GM04503 (cell line): ENCODE measurements at regions not wholly inside any gene's neighbourhood (a gene's known extent, or its start where the extent isn't known, plus 50 kb on each side); places are given as distances from the start of the nearest gene placed in this dataset.

ENCODE experiments used
- DNase-seq: peaks from one replicate; pipeline ENCODE4 v3.0.0-alpha.2; 2012; ENCODE audit warnings: low read depth

DNA sequence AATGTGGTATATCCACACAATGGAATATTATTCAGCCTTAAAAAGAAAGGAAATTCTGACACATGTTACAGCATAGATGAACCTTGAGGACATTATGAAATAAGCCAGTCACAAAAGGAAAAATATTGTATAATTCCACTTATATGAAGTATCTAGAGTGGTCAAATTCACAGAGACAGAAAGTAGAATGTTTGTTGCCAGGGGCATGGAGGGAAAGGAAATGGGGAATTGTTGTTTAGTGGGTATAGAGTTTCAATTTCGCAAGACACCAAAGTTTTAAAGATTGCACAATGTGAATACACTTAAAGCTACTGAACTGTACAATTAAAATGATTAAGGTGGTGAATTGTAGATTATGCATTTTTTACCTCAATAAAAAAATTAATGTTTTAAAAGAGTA lies 92.9 kb downstream of the TXNL1 start:
- DNase-seq = no peak

DNA sequence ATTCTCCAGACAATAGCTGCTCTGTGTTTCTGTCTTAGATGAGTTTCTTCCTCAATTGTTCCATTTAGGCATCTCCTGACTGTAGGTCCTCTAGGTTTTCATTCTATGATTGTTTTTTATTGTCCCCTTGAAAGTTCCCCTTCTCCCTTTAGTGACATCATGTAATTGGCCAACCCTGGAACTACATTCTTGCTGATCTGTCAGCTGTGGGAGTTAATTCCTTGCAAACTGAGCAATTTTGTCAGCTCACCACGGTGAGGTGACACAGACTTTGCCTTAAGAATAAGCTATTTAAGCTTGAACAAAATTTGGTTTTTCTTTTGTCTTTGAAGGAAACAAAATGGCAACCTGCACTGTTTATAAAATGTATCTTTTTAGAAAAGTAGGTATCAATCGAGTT lies 95.9 kb downstream of the TXNL1 start:
- no peak for DNase-seq

DNA sequence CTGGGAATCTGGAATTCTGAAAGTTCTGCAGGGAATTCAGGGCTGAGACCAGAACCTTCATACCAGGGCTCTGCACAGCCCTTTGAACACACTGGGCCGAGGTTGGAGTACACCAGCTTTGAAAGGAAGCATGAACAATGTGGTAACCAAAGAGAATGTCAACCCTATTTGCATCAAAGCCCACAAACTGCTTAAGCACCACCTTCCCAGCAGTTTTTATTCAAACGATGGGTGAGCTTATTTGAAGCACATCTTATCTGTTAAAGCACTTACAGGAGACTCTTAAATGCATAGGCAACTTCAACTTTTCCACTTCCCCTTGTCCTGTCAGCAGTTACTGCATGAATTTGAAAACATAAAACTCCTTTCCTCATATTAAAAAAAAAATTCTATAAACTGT lies 96.6 kb downstream of the TXNL1 start:
- no peak for DNase-seq

DNA sequence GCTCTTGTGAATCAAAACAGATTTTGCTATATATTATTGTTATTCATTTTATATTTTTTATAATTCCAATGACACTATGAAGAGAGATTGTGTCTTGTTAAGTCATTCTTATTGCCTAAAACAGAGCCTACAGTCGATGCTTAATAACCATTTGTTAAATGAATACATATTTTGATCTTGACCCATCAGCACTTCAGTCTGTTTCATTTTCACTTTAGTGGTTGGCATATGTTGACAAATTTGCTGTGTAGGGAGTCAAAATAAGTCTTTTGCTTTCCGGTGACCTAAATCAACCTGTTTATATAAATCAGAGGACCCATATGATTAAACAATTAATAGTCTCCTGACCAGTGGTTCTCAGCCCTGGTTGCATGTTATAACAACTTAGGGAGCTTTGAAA lies 97.1 kb downstream of the TXNL1 start:
- DNase-seq = no peak

DNA sequence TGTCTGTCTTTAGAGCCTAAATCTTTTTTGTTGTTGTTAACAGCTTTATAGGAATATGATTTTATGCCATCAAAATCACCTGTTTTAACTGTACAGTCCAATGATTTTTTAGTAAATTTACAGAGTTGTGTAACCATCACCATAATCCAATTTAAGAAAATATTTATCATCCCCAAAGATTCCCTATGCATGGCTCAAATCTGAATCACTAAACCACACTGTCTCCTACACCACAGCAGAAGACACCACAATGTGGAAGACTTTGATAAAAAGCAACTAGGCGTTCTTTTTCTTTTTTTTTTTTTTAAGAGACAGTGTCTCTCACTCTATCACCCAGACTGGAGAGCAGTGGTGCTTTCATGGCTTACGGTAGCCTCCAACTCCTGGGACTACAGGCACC lies 99.6 kb downstream of the TXNL1 start:
- DNase-seq = peak; percentile 44

DNA sequence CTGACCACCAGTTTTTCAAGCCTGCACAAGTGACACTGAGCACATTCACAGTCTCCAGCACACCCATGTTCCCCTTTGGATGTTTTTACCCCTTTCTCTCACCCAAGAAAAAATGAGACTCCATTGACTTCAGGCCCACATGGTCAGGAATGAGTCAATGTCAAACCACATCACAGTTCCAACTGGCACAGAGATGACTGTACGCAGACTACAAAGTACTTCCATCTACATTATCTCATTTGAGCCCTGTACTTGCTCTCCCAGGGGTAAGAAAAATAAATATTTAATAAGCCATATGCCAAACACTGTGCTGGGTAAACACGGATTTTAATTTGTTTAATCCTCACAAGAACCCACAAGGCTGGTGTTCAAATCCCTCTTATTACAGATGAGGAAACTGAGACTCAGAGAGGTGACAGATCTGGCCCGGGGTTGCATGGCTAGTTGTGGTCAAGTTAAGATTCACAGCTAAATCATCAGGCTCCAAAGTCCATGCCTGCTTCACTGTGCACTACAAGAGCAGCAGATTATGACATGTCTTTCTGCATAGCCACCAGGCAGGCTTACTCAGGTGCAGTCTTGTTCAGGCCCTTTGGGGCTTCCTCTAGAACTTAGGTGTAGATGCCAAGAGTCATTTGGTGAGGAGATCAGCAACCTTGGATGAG lies 106.1 kb downstream of the TXNL1 start:
- no peak for DNase-seq

DNA sequence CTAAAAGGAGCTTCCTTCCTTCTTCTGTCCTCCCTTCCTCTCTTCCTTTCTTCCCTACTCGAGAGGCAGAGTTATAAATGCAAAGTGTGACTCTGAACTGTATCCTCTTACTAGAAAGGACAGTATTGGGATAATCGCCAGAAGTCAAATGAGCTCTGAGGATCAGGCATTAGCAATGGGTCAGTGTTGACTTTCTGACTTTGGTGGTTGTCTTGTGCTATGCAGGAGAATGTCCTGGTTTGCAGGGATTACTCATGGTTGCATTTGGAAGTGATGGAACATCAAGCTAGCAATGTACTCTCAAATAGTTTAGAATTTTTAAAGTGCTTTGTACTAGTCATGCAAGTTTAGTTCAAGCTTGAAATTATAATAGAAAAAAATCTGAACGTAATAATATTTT lies 115.6 kb downstream of the TXNL1 start:
- peak; percentile 46 for DNase-seq

DNA sequence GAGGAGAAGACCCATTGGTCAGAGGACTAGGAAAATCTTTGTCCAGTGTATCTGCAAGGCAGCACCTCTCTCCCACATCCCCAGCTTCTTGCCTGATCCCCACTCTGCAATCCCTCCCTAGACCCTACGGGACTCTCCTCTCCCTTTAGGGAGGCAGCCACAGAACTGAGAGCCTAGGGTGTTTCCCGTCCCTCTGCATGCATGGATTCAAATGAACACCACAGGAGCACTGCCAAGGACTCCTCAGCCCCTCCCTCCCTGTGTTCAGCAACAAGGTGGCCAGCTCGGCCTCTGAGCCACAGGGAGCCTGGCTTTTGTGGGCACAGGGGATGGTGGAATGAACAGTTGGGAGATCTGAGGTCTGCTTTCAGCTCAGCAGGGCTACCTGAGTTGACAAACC lies 117.1 kb downstream of the TXNL1 start:
- DNase-seq = no peak

DNA sequence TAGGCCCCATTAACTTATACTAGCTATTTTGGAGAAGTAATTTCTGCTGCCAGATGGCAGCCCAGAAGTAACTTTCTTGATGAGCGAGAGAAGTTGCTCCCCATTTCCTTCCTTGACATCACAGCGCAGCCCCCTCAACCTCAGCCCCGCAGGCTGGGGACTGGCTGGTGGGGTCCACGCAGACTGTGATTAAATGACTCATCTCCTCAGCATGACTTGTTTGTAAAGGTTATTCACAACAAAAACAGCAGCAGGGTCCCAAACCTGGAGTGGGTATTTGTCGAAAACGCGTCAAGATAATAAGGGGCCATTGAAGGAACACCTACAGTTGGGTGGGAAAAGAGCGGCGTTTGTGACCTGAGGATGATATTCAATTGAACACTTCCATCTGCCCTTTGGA lies 120.6 kb downstream of the TXNL1 start:
- no peak for DNase-seq

DNA sequence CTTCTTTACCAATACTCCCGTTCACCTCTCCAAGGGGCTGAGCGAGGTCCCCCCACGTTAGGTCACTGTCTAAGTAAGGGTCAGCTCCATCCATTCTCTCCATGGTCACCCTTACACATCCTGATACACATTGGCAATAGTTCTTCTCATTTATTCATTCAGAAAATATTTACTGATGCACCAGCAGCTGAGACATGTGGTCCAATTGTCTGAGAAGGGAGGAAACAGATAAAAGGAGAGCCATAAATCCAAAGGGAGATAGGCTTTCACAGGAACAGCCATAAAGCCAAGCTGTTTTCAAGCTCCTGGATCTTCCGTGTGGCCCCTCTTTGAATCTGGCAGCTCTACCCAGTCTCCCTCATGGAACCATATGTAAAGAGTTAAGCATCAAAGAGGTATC lies 121.2 kb downstream of the TXNL1 start:
- peak; percentile 66 for DNase-seq

DNA sequence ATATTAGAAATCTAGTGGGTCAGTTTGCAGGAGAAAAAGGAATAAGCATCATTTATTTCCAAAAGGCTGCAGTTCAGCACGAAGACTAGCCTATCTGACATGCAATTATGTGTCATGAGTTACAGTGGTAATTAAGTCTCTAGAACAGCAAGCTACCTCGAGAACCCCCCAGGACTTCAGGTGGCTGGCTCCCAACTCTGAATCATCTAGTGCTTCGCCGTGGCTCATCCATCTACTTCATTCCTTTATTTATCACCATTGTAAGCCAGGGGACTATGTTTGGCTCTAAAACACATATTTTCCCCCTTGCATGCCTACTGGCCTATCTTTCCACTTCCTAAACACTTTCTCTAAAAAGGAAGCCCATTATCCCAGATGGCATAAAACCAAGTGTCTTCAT lies 121.6 kb downstream of the TXNL1 start:
- DNase-seq = peak; percentile 88

DNA sequence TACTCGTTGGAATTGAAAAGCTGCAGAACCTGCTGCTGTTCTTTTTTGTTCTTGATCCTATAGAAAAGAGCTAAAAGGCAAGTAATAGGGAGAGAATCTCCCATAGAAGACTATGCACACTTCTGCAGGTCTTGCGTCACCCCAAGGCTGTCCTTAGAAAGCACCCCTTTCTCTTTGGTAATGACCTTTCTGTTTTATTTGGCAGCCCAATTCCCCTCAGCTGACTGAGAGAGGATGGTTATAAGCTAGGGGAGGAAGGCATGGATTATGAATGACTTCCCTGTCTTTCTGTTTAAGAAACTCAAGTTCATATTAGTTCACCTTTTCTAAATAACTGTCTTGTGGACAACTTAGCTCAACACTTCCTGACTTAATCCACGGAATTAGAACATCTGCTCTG lies 122.9 kb downstream of the TXNL1 start:
- DNase-seq = no peak

DNA sequence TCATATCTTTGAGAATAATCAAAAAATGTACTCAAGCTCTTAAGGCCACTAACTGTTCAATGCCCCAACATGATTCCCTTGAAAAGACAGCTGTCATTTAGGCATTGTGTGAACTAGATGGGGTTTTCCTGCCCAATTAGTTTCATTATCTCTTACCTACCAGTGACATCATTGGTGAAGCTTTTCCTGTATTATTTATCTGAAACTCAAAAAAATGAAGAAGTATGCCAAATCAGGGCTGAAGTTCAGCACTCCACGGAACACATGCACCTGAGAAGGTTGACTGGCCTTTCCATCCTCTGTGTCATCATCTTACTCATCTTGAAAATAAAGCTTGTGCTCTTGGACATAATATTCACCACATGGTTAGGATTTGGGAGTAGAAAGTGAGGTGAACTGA lies 126.4 kb downstream of the TXNL1 start:
- no peak for DNase-seq

DNA sequence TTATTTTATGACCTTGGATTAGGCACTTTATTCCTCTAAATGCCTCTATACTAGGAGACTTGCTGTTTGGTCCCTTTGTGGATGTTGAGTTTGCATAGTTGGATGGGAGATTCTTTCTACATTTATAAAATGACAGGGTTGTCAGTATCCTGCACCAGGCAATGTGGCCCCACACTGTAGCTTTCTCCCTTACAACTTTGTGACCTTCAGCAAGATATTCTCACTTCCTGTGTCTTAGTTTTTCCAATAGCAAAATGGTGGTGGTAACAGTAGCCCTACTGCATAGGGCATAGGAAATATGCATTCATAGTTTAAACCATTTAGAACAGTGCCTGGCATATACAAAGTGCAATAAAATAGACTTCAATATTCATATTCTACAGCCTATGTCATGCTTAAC lies 128.3 kb downstream of the TXNL1 start:
- no peak for DNase-seq

DNA sequence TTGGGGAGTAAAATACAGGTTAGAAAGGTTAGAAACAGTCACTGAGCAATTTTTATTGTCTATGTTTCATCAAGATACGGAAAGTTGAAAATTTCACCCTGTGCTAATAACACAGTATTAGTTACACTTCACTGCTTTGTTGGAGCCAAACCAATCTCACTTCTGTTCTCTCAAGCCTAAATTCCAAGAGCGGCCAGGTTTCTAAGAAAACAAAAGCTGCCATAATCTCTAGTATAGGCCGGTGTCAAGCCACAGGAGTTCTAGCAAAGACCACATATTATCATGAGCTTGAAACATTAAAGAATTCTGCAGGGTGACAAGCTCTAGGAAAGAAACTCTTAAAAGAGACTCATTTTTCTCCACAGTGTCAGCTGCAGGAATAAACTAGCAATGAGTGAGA lies 128.7 kb downstream of the TXNL1 start:
- no peak for DNase-seq

DNA sequence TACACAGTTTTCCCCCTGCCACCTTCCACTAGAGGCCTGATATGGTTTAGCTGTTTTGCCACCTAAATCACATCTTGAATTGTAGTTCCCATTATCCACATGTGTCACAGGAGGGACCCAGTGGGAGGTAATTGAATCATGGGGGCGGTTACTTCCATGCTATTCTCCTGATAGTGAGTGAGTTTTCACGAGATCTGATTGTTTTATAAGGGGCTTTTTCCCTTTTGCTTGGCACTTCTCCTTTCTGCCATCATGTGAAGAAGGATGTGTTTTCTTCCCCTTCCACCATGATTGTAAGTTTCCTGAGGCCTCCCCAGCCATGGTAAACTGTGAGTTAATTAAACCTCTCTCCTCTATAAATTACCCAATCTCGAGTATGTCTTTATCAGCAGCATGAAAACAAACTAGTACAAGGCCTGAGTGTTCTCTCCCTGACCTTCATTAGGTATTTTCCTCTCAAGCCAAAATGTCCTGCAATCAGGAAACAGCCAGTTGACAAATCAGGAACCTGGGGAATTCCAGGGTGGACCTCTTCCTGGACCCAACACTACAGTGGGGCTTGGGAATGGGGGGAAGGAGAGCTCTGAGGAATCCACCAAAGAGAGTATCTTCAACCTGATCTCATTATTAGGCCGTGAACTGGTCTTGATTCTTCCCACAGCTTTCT lies 129.9 kb downstream of the TXNL1 start:
- no peak for DNase-seq

DNA sequence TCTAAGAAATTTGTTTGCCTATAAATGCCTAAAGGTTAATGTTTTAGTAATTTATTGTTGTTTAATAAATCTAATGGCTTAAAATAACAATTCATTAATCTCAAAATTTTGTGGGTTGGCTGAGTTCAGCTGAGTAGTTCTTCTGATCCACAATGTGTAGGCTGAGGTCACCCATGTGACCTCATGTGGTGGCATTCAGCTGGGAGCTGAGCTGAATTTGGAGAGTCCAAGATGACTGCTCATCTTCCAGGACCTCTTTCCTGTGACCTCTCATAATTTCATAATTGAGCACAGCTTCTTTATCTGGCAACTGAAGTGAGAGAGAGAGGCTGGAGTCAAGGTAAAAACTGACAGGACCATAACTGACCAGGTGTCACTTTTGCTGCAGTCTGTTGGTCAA lies 132.4 kb downstream of the TXNL1 start:
- no peak for DNase-seq

DNA sequence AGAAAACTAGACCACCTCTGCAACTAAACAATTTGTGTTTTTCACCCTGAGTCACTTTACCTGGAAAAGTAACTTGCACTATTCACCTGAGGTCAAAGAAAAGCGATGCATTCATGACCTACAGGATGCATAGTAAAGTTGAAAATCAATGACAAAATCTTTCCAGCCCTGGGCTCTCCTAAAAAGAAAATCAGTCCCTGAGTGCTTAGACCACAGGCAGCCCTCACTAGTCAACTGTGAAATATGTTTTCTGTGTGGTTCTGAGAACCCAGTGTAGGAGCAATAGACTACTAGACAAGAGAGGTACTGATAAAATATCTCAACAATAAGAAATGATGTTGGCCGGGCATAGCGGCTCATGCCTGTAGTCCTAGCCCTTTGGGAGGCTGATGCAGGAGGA lies 133.1 kb downstream of the TXNL1 start:
- no peak for DNase-seq

DNA sequence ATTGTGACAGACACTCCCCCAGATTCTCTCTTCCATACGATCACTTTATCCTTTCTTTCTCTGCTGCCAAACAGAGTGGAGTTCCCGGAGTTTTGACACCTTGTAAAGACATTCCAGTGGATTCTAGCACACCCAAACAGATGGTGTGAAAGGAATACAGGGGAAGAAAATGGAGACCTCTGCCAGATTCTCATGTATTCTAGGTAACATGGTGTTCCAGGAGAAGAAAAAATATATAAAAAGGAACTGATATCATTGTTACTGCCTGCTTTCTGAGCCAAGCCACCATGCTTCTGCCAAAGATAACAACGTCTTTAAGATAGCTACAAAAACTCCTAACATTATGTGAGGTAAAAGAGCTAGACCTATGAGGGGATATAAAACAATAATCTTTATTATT lies 136.5 kb downstream of the TXNL1 start:
- no peak for DNase-seq

DNA sequence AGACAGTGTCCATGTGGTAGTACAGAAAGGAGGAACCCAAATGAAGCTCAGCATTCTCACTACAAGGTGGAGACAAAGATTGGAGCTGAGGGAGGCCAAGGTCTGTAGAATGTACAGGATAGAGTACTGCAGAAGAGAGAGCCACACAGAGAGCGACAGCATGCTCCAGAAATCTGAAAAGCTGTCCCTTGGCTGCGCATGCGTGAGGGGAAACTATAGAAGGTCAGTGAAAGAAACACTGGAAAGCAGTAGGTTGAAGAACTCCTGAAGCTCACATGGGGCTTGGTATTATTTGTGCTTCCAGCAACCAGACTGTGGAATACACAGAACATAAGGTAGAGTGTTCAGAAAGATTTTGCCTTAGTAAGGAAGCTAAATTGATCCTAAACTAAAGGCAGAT lies 142.5 kb downstream of the TXNL1 start:
- DNase-seq = no peak

DNA sequence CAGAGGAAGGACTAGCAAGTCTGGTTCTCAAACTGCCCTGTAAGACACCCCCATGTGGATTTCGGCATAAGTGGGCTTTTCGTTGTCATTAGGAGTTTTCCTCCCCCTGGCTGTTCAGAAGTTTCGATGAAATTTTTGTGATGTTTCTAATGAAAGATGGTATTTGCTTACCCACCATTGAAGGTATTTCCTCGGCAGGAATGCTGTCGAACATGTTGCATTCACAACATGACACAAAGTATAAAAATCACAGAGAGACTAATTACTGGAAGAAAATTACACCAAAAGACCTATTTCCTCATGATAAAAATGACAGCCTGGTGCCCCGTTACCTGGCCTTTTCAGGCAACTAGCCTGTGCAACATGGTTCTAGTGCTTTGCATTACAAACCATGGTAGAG lies 144.9 kb downstream of the TXNL1 start:
- no peak for DNase-seq

DNA sequence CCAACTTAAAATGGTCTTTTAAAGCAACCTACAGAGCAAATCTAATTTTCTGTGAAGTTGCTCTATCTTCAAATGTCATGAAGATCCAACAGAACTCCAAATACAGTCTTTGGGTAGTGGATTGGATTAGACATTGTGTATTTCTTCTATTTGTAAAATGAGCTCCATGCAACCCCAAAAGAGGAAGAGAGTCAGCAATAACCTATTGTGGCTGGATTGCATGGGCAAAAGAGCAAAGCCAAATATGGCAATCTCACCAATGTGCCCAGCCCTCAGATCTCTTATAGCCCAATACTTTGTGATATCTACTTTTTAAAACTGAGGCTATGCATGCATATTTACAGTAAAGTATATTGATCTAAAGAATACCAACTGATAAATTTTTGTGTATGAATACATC lies 146.3 kb downstream of the TXNL1 start:
- DNase-seq = no peak

DNA sequence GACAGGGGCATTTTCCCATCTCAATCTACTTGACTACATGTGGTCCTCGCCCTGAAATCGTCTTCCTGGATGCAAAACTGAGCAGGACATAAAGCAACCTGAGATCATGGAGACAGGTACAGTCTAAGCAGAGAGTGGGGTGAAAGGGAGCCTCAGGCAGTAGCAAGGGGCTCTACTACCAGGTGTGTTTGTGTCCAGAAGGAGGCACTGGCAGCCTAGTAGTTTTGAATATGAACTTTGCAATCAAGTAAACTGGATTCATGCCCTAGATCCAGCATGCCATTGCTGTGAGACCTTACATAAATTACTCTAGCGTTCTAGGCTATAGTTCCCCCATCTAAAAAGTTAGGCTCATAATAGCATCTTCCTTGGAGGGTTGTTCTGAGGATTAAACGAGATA lies 147.4 kb downstream of the TXNL1 start:
- no peak for DNase-seq

DNA sequence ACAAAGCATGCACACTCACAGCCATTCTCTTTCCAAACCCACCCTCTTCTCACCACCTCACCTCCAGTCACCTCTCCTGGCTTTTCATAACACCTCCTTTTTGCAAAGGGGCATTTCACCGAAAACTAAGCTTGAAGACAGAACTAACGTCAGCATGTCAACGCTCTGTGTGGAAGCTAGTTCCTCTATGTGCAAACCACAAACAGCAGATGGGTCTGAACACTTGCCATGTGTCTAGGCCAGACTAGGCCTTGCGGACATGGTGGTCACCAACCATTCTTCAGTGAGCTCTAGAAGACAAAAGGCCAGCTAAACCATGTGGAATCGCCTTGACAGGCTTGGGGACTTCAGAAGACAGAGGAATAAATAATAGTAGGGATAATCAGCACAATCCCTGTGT lies 148.5 kb downstream of the TXNL1 start:
- no peak for DNase-seq
